Parathyroid adenoma (tissue), 2 donors: ENCODE measurements at regions not wholly inside any gene's neighbourhood (a gene's known extent, or its start where the extent isn't known, plus 50 kb on each side); places are given as distances from the start of the nearest gene placed in this dataset.
"Not testable (repeated sequence)": the region's sequence is repeated elsewhere in the genome, so short reads cannot be mapped to it uniquely, and the experiment has no call there.

ENCODE experiments used
- H2AFZ ChIP-seq: fragments of 300-600 bp; sonication (generic); one replicate; pipeline ENCODE4 v1.7.0; 2017; ENCODE audit warnings: antibody characterized with exemption, mild to moderate bottlenecking
- H3K27ac ChIP-seq: fragments of 300-600 bp; sonication (generic); one replicate; pipeline ENCODE4 v1.7.0; 2017
- H3K27me3 ChIP-seq: fragments of 300-600 bp; sonication (generic); one replicate; pipeline ENCODE4 v1.7.0; 2017; ENCODE audit warnings: low read length; ENCODE audit not compliant: control insufficient read depth, insufficient read depth
- H3K36me3 ChIP-seq: fragments of 300-600 bp; sonication (generic); one replicate; pipeline ENCODE4 v1.7.0; 2017; ENCODE audit warnings: low read length; ENCODE audit not compliant: control insufficient read depth, insufficient read depth
- H3K4me1 ChIP-seq: fragments of 300-600 bp; sonication (generic); one replicate; pipeline ENCODE4 v1.7.0; 2017; ENCODE audit warnings: control low read depth
- H3K4me2 ChIP-seq: fragments of 300-600 bp; sonication (generic); one replicate; pipeline ENCODE4 v1.7.0; 2017; ENCODE audit warnings: low read length
- H3K4me3 ChIP-seq: fragments of 300-600 bp; sonication (generic); one replicate; pipeline ENCODE4 v1.7.0; 2017; ENCODE audit warnings: low read depth, low read length
- H3K79me2 ChIP-seq: fragments of 300-600 bp; sonication (generic); one replicate; pipeline ENCODE4 v1.7.0; 2017; ENCODE audit warnings: control low read depth
- H3K9ac ChIP-seq: fragments of 300-600 bp; sonication (generic); one replicate; pipeline ENCODE4 v1.7.0; 2017; ENCODE audit warnings: mild to moderate bottlenecking
- H3K9me3 ChIP-seq: fragments of 300-600 bp; sonication (generic); one replicate; pipeline ENCODE4 v1.7.0; 2017; ENCODE audit warnings: low read length; ENCODE audit not compliant: control insufficient read depth
- CTCF ChIP-seq: fragments of 300-600 bp; sonication (generic); IDR thresholded peaks from one replicate; pipeline ENCODE4 v1.7.0; 2017; ENCODE audit warnings: antibody characterized with exemption, mild to moderate bottlenecking
- donor health status: primary hyperparathyroidism.

DNA sequence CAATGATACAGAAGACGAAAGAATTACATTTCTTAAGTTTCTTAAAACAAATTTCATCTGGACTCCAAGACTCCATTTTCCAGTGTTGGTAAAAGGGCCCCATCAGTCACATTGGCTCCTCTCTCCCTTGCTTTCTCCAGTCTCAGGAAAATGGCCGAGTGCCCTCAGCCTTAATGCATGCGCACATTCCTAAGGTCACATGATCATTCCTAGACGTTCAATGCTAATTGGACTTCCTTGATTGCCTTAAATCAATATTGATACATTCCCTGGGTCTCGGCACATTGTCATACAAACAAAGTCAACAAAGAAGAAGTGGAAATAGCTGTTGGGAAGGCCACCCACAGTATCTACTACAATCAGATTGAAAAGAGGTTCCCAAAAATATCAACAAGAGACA lies 413.6 kb upstream of the GRAMD2B start:
- Histone ChIP-seq H3K4me2 (no peak overlapping the region), H3K27me3 (no peaks in the 10 kb centered on the region), H3K4me3 (no peak overlapping the region), H2AFZ (no peak overlapping the region), H3K79me2 (no peaks in the 10 kb centered on the region), H3K27ac (no peak overlapping the region), H3K9me3 (no peaks in the 10 kb centered on the region), H3K9ac (no peak overlapping the region), H3K36me3 (no peaks in the 10 kb centered on the region), H3K4me1 (no peaks in the 10 kb centered on the region)
- no peak for TF ChIP-seq CTCF

DNA sequence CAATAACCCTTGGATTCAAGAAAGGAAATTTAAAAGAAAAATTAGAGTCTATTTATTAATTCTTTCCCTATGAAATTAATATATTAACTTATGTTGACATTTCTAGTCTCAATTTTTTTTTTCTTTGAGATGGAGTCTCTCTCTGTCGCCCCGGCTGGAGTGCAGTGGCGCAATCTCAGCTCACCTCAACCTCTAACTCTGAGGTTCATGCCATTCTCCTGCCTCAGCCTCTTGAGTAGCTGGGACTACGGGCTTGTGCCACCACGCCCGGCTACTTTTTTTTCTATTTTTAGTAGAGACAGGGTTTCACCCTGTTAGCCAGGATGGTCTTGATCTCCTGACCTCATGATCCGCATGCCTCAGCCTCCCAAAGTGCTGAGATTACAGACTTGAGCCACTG lies 411.7 kb upstream of the GRAMD2B start:
- H2AFZ ChIP-seq, H3K79me2 ChIP-seq, H3K4me2 ChIP-seq, H3K9ac ChIP-seq, H3K27me3 ChIP-seq, H3K4me1 ChIP-seq, H3K27ac ChIP-seq, H3K4me3 ChIP-seq, H3K36me3 ChIP-seq, H3K9me3 ChIP-seq: not testable (repeated sequence)

DNA sequence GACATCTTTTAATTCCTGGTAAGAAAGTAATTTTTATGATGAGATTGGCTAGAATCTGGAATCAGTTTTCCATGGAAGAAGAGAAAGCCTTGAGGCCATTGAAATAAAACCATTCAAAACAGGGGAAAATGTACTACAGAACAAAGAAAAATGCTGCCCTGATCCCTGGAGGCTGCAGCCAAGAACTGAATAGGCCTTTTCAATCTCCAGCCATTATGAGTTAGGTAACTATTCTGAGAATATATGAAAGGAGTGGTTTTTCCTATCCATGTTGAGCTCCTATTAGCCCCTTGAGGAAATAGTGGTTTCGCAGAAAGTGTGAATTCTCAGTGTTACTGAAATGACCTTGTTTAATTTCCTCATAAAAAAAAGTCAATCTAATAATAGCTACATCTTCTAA lies 408.5 kb upstream of the GRAMD2B start:
- no peak for TF ChIP-seq CTCF
- Histone ChIP-seq H3K27ac (no peak overlapping the region), H3K27me3 (no peaks in the 10 kb centered on the region)

GRCh38 chr5:126015235-126016181 lies 407.7 kb upstream of the GRAMD2B start:
- Histone ChIP-seq H3K4me1 (no peaks in the 10 kb centered on the region), H3K4me2 (no peak overlapping the region), H3K4me3 (no peak overlapping the region), H3K9ac (no peak overlapping the region), H3K36me3 (no peaks in the 10 kb centered on the region), H3K27me3 (no peaks in the 10 kb centered on the region), H2AFZ (no peak overlapping the region), H3K27ac (no peak overlapping the region), H3K9me3 (no peaks in the 10 kb centered on the region), H3K79me2 (no peaks in the 10 kb centered on the region)
- no peak for TF ChIP-seq CTCF

More for the DNA sequence above, 408.5 kb upstream of the GRAMD2B start:
- no peaks in the 10 kb centered on the region for H3K9me3 ChIP-seq
- H3K79me2 ChIP-seq: no peaks in the 10 kb centered on the region
- H3K4me2 ChIP-seq: no peak overlapping the region
- no peak overlapping the region for H3K9ac ChIP-seq
- no peaks in the 10 kb centered on the region for H3K4me1 ChIP-seq
- H2AFZ ChIP-seq: no peak overlapping the region
- H3K36me3 ChIP-seq: no peaks in the 10 kb centered on the region
- no peak overlapping the region for H3K4me3 ChIP-seq

GRCh38 chr5:126016256-126016655 lies 407.0 kb upstream of the GRAMD2B start:
- no peak for TF ChIP-seq CTCF
- no peak overlapping the region for H3K4me3 ChIP-seq
- H3K4me1 ChIP-seq: no peaks in the 10 kb centered on the region
- H3K9ac ChIP-seq: no peak overlapping the region
- H3K27ac ChIP-seq: no peak overlapping the region
- no peaks in the 10 kb centered on the region for H3K36me3 ChIP-seq
- no peak overlapping the region for H2AFZ ChIP-seq
- no peaks in the 10 kb centered on the region for H3K79me2 ChIP-seq
- no peak overlapping the region for H3K4me2 ChIP-seq
- H3K9me3 ChIP-seq: no peaks in the 10 kb centered on the region
- no peaks in the 10 kb centered on the region for H3K27me3 ChIP-seq
